A549 (cell line): ENCODE measurements at regions not wholly inside any gene's neighbourhood (a gene's known extent, or its start where the extent isn't known, plus 50 kb on each side); places are given as distances from the start of the nearest gene placed in this dataset.

Experiments
- CHD2 ChIP-seq: fragments of 150-350 bp; IDR thresholded peaks from 2 replicates; pipeline ENCODE4 v1.6.1; 2014; ENCODE audit warnings: low read length; ENCODE audit not compliant: partially characterized antibody
- CTCF ChIP-seq: fragments of >200 bp; sonication (Bioruptor Twin); formaldehyde crosslinking; IDR thresholded peaks from 3 replicates; pipeline ENCODE4 v1.5.1; 2016
- E2F6 ChIP-seq: IDR thresholded peaks from 2 replicates; pipeline ENCODE4 v1.6.1; 2012; ENCODE audit warnings: low read depth, borderline replicate concordance
- HEYL ChIP-seq: fragments of 250-450 bp; sonication (Bioruptor Pico); IDR thresholded peaks from 2 replicates; pipeline ENCODE4 v1.8.0; 2021; ENCODE audit warnings: mild to moderate bottlenecking, moderate library complexity
- MAFK ChIP-seq: fragments of 450-650 bp; IDR thresholded peaks from 2 replicates; pipeline ENCODE4 v1.6.1; 2014; ENCODE audit not compliant: partially characterized antibody
- MAX ChIP-seq: IDR thresholded peaks from 2 replicates; pipeline ENCODE4 v1.6.1; 2012
- PBX3 ChIP-seq: IDR thresholded peaks from 2 replicates; pipeline ENCODE4 v1.6.1; 2012
- PHF8 ChIP-seq: fragments of 200-600 bp; sonication (generic); IDR thresholded peaks from 2 replicates; pipeline ENCODE4 v1.6.1; 2016; ENCODE audit warnings: low read depth, mild to moderate bottlenecking, antibody characterized with exemption, moderate library complexity, borderline replicate concordance
- SMC3 ChIP-seq: fragments of >200 bp; sonication (Bioruptor Twin); formaldehyde crosslinking; IDR thresholded peaks from 3 replicates; pipeline ENCODE4 v1.6.1; 2018; ENCODE audit warnings: inconsistent platforms

- TF ChIP-seq MAFK (no peak), CTCF (no peak), PHF8 (no peak), CHD2 (no peak), SMC3 (no peak), E2F6 (no peak), HEYL (CRISPR knock-in tag) (no peak), MAX (no peak), PBX3 (no peak)
Observed at GRCh38 chr13:104553186-104553585, 1487.0 kb upstream of the SLC10A2 start.
